Astrocyte (in vitro differentiated cells and primary cell): ENCODE measurements at regions not wholly inside any gene's neighbourhood (a gene's known extent, or its start where the extent isn't known, plus 50 kb on each side); places are given as distances from the start of the nearest gene placed in this dataset.

ENCODE experiments used
- DNase-seq: peaks from one replicate; pipeline ENCODE4 v3.0.0-alpha.2; 2010; ENCODE audit warnings: low read depth
- FAIRE-seq: peaks from 2 replicates; lab custom pipeline; 2011; peaks lifted over from hg19 to GRCh38; lab: Jason Lieb, UNC
- H2AFZ ChIP-seq: 2 replicates; pipeline ENCODE4 v1.6.0; 2012; ENCODE audit warnings: low read depth, low read length, inconsistent platforms
- H3K27ac ChIP-seq: 2 replicates; pipeline ENCODE4 v1.5.1; 2011; ENCODE audit warnings: low read depth, low read length, inconsistent platforms
- H3K27me3 ChIP-seq: 2 replicates; pipeline ENCODE4 v1.6.0; 2011; ENCODE audit warnings: low read length, inconsistent platforms; ENCODE audit not compliant: insufficient read depth
- H3K36me3 ChIP-seq: 2 replicates; pipeline ENCODE4 v1.5.1; 2011; ENCODE audit warnings: low read length, inconsistent platforms; ENCODE audit not compliant: insufficient read depth
- H3K4me1 ChIP-seq: 2 replicates; pipeline ENCODE4 v1.5.1; 2011; ENCODE audit warnings: low read length, inconsistent platforms; ENCODE audit not compliant: insufficient read depth
- H3K4me2 ChIP-seq: 2 replicates; pipeline ENCODE4 v1.6.0; 2012; ENCODE audit warnings: low read length, inconsistent platforms
- H3K4me3 ChIP-seq: 2 replicates; pipeline ENCODE4 v1.5.1; 2011; ENCODE audit warnings: low read depth, mild to moderate bottlenecking, low read length, inconsistent platforms; ENCODE audit not compliant: insufficient read depth
- H3K79me2 ChIP-seq: 2 replicates; pipeline ENCODE4 v1.6.0; 2012; ENCODE audit warnings: mild to moderate bottlenecking, low read length, inconsistent platforms; ENCODE audit not compliant: insufficient read depth
- H3K9ac ChIP-seq: 2 replicates; pipeline ENCODE4 v1.6.0; 2012; ENCODE audit warnings: mild to moderate bottlenecking, low read length, inconsistent platforms
- H3K9me3 ChIP-seq: 2 replicates; pipeline ENCODE4 v1.5.1; 2012; ENCODE audit warnings: low read depth, mild to moderate bottlenecking, low read length, inconsistent platforms; ENCODE audit not compliant: insufficient read depth
- H4K20me1 ChIP-seq: 2 replicates; pipeline ENCODE4 v1.6.0; 2012; ENCODE audit warnings: low read length, inconsistent platforms; ENCODE audit not compliant: insufficient read depth
- H3K27ac Mint-ChIP-seq: one replicate; pipeline ENCODE4 v1.8.0; 2021; ENCODE audit warnings: mild to moderate bottlenecking, mixed read lengths; ENCODE audit not compliant: unreplicated experiment
- H3K27me3 Mint-ChIP-seq: one replicate; pipeline ENCODE4 v1.8.0; 2021; ENCODE audit warnings: low read depth, mixed read lengths; ENCODE audit not compliant: unreplicated experiment
- H3K36me3 Mint-ChIP-seq: one replicate; pipeline ENCODE4 v1.8.0; 2021; ENCODE audit warnings: low read depth, mixed read lengths; ENCODE audit not compliant: unreplicated experiment
- H3K4me1 Mint-ChIP-seq: one replicate; pipeline ENCODE4 v1.8.0; 2021; ENCODE audit warnings: low read depth, mixed read lengths; ENCODE audit not compliant: unreplicated experiment
- H3K4me3 Mint-ChIP-seq: one replicate; pipeline ENCODE4 v1.8.0; 2021; ENCODE audit warnings: mild to moderate bottlenecking, moderate library complexity, mixed read lengths; ENCODE audit not compliant: unreplicated experiment
- H3K9me3 Mint-ChIP-seq: one replicate; pipeline ENCODE4 v1.8.0; 2021; ENCODE audit warnings: mild to moderate bottlenecking, mixed read lengths; ENCODE audit not compliant: unreplicated experiment
- EZH2 ChIP-seq: IDR thresholded peaks from 2 replicates; pipeline ENCODE4 v1.6.1; 2012; ENCODE audit warnings: mild to moderate bottlenecking, low read length, inconsistent platforms; ENCODE audit not compliant: insufficient read depth
- TF ChIP-seq, protein P1 (sequence below): IDR thresholded peaks from 2 replicates; pipeline ENCODE4 v1.5.1; 2011; ENCODE audit warnings: low read depth, mild to moderate bottlenecking, inconsistent platforms, low read length, moderate library complexity; ENCODE audit not compliant: insufficient read depth

DNA sequence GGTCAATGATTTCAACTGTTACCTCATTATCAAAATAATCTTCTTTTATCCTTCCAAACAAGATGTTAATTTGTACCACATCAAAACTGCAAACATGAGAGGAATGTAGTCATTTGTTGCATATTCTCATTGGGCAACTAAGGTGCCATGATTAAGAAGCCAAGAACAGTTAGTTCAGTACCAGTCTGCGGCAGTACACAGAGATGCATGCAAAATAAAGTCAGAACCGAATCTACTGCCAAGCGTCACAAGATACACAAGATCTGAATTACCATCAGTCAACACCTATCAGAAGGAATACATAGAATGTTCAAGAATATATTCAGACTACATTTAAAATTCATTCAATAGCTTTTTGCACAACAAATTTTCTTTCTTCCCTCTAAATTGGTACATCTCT, 127.6 kb upstream of the SPATA12 start:
- Histone ChIP-seq H3K4me2 (no peak overlapping the region), H3K36me3 (no peaks in the 10 kb centered on the region), H3K79me2 (no peaks in the 10 kb centered on the region), H4K20me1 (no peaks in the 10 kb centered on the region), H3K27ac (no peak overlapping the region), H3K4me1 (peaks cover 16% of the 10 kb centered on the region), H3K9me3 (peaks cover 4% of the 10 kb centered on the region), H2AFZ (no peak overlapping the region), H3K27me3 (no peaks in the 10 kb centered on the region), H3K9ac (no peak overlapping the region), H3K4me3 (no peak overlapping the region)
- H3K36me3 Mint-ChIP-seq, result peaks cover 6% of the 10 kb centered on the region
- no peak for DNase-seq
- TF ChIP-seq, protein P1, sequence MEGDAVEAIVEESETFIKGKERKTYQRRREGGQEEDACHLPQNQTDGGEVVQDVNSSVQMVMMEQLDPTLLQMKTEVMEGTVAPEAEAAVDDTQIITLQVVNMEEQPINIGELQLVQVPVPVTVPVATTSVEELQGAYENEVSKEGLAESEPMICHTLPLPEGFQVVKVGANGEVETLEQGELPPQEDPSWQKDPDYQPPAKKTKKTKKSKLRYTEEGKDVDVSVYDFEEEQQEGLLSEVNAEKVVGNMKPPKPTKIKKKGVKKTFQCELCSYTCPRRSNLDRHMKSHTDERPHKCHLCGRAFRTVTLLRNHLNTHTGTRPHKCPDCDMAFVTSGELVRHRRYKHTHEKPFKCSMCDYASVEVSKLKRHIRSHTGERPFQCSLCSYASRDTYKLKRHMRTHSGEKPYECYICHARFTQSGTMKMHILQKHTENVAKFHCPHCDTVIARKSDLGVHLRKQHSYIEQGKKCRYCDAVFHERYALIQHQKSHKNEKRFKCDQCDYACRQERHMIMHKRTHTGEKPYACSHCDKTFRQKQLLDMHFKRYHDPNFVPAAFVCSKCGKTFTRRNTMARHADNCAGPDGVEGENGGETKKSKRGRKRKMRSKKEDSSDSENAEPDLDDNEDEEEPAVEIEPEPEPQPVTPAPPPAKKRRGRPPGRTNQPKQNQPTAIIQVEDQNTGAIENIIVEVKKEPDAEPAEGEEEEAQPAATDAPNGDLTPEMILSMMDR, result no peak
- no peak for TF ChIP-seq EZH2
- H3K4me3 Mint-ChIP-seq, result no peak overlapping the region
- H3K9me3 Mint-ChIP-seq, result peaks cover 5% of the 10 kb centered on the region
- H3K27ac Mint-ChIP-seq, result no peak overlapping the region
- no peak for FAIRE-seq
- no peaks in the 10 kb centered on the region for H3K27me3 Mint-ChIP-seq
- peaks cover 33% of the 10 kb centered on the region for H3K4me1 Mint-ChIP-seq

DNA sequence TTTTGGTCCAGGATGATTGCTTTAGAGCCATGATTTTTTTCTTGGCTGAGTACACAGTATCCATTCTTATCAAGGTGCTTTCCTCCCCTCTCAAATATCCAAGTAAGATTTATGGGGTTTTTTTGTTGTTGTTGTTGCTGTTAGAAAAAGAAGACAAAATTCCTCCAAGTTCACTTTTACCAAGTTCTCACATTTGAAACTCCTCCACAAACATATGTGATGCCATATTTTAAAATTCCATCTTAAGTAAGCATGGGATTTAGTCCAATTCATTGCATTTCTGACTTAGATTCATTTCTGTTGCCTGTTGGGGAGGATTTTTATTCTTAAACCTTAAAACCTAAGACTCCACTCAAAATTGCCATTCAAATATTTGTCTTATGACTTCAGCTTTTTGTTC, 128.6 kb upstream of the SPATA12 start:
- Histone ChIP-seq H3K9ac (no peak overlapping the region), H4K20me1 (no peaks in the 10 kb centered on the region), H2AFZ (no peak overlapping the region), H3K79me2 (no peaks in the 10 kb centered on the region), H3K4me2 (no peak overlapping the region), H3K36me3 (no peaks in the 10 kb centered on the region), H3K9me3 (peaks cover 4% of the 10 kb centered on the region), H3K27me3 (no peaks in the 10 kb centered on the region), H3K4me3 (no peak overlapping the region), H3K4me1 (peaks cover 20% of the 10 kb centered on the region), H3K27ac (no peak overlapping the region)
- no peak for FAIRE-seq
- DNase-seq, result no peak
- TF ChIP-seq, protein P1, result no peak
- no peak for TF ChIP-seq EZH2
- Mint-ChIP-seq H3K4me1 (peaks cover 35% of the 10 kb centered on the region), H3K4me3 (no peak overlapping the region), H3K9me3 (peaks cover 5% of the 10 kb centered on the region), H3K27ac (no peak overlapping the region), H3K27me3 (no peaks in the 10 kb centered on the region), H3K36me3 (peaks cover 6% of the 10 kb centered on the region)

DNA sequence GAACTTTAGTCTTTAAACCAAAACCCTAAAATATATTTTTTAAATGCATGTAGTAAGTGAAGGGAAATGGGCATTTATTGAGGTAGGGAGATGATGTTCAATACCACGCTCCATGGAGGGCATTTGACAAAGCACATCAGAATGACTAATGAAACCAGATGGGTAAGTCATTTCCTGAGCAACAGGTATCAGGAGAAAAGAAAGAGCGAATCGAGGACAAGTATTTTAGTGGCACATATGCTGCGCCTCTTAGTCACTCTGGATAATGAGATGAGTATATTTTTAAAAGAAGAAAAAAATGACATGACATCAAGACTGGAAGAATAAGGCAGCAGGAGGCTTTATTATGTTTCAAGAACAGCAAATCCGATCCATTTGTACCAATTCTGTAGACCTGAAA, 129.0 kb upstream of the ARHGEF3 start:
- Histone ChIP-seq H3K27me3 (no peaks in the 10 kb centered on the region), H3K4me1 (peaks cover 30% of the 10 kb centered on the region), H4K20me1 (peaks cover 3% of the 10 kb centered on the region), H3K4me3 (no peak overlapping the region), H3K9ac (no peak overlapping the region), H2AFZ (no peak overlapping the region), H3K9me3 (peaks cover 4% of the 10 kb centered on the region), H3K4me2 (peak overlapping the region; percentile 19), H3K27ac (no peak overlapping the region), H3K36me3 (no peaks in the 10 kb centered on the region), H3K79me2 (no peaks in the 10 kb centered on the region)
- H3K36me3 Mint-ChIP-seq, result peaks cover 5% of the 10 kb centered on the region
- H3K4me1 Mint-ChIP-seq, result peaks cover 43% of the 10 kb centered on the region
- no peak overlapping the region for H3K4me3 Mint-ChIP-seq
- TF ChIP-seq, protein P1, result no peak
- TF ChIP-seq EZH2, result no peak
- H3K27ac Mint-ChIP-seq, result no peak overlapping the region
- peaks cover 5% of the 10 kb centered on the region for H3K9me3 Mint-ChIP-seq
- no peaks in the 10 kb centered on the region for H3K27me3 Mint-ChIP-seq
- peak; percentile 36 for DNase-seq
- FAIRE-seq, result no peak
